ENCODE measurements at regions not wholly inside any gene's neighbourhood (a gene's known extent, or its start where the extent isn't known, plus 50 kb on each side); places are given as distances from the start of the nearest gene placed in this dataset.

DNA sequence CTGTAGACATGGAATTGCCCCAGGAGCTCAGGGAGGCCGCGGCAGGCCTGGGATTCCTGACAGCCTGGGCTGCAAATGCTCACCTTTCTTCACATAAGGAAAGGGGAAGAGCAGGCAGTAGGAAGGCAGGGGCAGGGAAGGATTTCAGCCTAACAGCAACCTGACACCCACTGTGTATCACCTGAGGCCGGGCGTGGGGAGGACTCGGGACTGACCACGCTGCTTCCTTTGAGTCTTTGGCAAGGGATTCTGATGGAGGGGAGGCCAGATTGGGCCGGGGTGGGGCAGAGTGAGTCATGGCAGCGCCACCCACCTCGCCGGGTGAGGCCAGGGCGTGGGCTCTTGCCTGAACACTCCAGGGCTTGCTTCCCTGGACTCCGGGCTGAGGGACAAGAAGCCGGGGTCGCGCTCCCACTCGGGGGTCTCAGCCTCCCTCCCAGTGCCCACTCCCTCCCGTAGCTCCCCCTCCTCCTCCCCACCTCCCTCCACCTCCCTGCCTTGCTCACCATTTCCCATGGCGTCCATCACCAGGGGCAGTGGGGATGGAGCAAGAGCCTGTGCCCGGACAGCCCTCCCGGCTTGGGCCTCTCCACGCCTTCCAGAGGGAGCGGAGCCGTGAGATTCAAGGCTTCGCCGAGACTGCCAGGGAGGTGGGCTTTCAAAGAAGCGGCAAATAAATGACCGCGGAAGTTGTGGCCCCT lies 247.9 kb upstream of the RTL1 start:
- DNase-seq, result no peak

DNA sequence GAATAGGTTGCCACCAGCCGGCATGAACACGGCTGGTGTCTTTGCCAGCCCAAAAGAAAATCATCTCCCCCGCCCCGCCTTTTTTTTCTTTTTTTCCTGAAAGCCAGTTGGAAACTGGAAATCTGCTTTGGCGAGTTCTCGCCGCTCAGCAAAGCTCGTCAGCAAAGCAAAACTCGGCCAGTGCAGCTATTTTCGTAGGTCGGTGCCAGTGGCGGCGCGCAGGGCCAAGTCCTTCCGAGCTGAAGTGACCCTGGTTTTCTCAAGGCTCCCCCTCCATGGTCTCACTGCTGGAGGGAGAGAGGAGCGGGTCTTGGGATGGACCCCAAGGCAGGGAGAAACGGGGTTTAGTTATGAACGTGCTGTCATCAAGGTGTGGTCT lies 248.4 kb upstream of the RTL1 start:
- DNase-seq, result no peak

DNA sequence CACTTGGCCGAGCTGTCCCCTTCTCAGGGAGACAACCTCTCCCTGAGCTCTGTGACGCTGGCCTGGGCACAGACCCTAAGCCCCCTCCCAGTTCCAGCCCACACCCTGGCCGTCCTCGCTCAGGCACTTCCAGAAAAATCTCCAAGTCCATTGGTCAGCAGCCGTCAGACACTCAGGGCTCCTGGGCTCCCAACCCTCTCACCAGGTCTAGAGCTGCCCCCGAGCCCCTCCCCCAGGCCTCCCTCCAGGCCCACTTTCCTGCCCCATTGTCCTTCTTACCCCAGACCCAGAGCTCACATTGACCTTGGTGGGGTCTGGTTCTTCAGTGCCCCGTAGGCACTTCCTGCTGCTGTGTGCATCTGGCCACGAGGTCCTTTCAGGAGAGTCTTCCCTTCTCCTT lies 249.3 kb upstream of the RTL1 start:
- no peak for DNase-seq

DNA sequence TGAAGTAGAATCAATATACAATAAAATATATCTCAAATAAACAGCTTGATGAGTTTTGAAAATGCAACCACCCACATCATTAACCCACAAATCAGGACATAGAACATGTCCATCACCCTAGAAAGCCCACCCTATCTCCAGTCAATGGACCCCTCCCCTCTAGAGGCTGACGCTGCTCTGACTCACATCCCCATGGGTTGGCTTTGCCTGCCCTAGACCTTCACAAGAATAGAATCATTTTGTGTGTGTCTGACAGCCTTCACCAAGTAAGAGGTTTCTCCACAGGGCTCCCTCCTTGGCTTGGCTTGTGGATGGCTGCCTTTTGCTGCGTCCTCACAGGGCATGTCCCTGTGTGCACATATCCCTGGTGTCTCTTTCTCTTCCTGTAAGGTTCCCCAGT lies 250.2 kb upstream of the RTL1 start:
- DNase-seq, result no peak

DNA sequence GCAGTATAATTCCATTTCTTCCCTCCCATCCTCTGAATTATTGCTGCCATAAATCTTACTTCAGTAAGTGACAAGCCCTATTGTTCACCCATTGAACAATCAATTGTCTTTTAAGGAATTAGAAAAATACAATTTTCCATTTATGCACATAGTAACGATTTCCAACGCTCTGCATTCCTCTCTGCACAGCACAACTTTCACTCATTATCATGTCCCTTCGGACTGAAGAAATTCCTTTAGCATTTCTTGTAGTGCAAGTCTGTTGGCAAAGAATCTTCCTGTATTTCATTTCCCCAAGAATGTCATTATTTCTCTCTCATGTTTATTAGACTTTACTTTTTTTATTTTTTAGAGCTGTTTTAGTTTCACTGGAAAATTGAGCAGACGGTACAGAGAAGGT lies 252.1 kb upstream of the RTL1 start:
- DNase-seq, result no peak

DNA sequence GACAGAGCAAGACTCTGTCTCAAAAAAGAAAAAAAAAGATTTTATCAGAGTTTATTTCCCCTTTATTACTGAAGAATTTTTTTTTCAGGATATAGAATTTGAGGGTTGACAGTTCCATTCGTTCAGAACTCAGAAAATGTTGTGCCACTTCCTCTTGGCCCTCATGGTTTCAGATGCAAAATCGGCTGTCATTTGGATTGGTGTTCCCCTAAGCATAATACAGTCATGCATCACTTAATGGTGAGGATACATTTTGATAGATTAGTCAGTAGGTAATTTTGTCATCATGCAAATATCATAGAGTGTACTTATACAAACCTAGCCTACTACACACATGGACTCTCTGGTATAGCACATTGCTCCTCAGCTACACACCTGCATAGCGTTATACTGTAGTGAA lies 263.9 kb upstream of the RTL1 start:
- DNase-seq, result no peak

DNA sequence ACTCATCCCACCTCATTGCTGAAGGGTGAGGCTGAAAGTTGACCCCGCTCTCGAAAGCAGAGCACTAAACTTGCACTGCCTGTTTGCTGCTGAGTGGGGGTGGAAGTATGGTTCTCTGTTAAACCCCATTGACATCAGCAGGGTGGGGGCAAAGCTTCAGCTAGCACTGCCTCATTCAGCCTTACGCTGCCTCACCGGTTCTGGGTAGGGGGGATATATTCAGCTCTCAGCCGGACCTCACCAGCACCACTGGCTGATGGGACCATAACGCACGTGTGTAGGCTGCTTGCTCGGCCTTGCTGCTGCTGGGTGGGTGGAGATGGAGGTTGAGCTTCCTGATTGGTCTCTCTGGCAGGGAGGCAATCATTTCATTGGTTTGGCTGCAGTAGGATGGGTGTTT lies 265.7 kb upstream of the RTL1 start:
- no peak for DNase-seq

DNA sequence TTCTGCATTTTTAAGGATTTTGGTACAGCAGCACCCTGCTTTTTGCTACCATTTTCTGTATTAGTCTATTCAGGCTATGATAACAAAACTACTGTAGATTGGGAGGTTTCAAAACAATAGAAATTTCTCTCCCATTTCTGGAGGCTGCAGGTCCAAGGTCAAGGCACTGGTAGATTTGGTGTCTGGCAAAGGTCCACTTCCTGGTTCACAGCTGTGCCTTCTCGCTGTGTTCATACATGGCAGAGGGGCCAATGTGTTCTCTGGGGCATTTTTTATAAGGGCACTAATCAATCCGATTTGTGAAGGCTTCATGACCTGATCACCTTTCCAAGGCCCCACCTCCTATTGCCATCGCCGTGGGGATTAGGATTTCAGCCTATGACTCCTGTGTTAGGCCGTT lies 268.1 kb upstream of the RTL1 start:
- DNase-seq, result no peak

DNA sequence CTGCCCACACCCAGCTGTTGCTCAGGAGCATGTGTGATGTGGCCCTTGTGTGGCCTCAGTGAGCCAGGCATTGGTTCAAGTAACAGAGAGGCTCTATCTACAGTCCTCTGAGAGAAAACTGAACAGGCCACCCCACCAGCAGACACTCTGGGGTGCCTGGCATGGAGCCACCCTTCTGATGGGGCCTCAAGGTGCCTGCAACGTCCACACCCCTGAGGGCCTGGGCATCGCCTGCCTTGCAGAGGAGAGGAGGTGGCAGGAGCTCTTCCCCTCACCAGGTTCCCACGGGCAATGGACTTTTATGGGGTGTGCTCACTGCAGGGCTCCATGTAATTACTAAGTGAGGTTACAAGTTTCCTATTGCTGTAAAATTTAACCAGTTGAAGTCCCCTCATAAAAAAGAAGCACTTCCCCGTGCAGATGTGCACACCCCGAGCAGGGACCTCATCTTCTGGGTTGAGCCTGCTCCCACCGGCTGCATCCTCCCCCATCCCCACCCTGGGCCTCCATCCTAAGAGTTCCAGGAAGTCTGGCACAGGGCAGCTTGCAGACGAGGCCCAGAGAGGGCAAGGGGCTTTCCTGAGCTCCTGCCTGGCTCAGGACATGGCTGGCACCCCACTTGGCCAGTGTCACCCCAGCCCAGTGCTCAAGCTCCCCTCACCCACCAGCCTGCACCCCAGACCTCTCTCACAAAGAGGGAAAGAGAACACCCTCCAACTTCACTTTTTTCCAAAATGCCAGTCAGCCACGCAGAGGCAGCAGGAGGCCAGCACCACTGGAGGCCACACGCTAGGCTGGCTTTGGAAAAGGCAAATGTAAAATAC lies 270.4 kb upstream of the RTL1 start:
- no peak for DNase-seq

DNA sequence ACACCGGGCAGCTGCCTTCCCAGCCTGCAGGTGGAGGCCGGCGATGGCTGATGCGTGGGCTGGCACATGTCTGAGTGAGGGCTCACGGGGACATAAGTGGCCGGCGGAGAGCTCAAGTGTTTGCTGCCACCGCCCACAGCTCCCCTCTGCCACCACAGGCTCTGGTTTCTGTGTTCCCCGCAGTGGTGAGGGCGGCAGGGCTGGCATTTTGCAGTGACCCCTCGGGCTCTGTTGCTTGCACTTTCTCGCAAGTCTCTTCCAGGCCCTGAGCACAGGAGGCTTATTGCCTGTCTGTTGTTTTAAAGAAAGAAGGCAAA lies 271.0 kb upstream of the RTL1 start:
- DNase-seq, result no peak

DNA sequence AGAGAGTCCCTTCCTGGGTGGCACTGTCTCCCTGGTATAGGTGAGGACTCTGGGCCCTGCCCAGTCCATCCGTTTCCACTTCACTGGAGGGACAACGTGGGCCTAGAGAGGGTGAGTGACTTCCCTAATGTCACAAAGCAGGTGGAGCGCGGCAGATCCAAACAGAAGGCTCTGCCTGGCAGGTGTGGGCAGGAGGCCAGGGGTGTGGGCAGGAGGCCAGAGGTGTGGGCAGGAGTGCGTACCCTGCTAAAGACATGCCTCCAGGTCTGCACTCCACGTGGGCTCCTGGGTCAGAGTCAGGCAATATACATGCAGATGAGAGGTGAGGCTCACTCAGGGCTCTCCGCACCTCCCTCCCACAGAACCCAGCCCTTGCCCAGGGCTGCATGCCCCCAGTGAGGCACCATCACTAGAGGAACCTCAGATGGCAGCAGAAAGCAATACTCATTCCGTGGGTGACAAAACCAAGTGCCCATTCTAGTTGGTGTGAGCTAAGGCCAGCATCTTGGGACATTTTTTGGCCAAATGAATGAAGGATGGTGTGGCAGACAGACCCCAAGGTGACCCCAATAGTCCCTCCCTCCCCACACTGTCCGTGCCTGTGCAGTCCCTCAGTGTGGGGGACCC lies 271.6 kb upstream of the RTL1 start:
- DNase-seq, result no peak

DNA sequence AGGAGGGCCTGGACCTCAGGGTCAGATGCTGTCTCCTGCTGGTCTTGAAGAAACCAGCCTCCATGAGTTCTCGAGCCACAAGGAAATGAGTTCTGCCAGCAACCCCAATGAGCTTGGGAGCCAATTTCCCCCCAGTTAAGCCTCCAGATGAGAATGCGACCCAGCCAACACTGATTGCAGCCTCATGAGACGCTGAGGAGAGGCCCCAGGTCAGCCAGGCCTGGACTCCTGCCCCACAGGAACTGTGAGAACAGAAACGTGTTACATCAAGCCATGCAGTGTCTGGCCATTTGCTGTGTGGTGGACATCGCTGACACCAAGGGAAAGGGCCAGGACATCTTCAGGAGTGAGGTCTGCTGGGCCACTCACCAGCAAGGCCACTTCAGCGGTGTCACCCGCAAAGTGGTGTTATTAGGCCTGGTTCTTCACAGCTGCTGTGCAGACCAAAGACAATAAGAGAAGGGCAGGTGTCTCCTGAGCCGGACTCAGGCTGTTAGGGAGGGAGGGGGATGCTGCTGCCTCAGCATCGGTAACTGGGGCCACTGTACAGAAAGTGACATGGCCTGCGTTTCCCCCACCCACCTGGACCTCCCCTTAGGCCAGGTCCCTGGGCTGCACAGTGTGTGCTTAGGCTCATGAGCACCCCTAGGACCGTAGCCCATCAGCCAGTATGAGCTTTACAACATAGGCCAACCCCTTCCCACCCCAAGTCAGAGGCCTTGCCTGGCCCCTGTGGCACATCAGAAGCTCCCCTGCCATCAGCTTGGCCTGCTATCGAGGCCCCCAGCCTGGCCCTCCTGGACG lies 272.4 kb upstream of the RTL1 start:
- DNase-seq, result no peak

DNA sequence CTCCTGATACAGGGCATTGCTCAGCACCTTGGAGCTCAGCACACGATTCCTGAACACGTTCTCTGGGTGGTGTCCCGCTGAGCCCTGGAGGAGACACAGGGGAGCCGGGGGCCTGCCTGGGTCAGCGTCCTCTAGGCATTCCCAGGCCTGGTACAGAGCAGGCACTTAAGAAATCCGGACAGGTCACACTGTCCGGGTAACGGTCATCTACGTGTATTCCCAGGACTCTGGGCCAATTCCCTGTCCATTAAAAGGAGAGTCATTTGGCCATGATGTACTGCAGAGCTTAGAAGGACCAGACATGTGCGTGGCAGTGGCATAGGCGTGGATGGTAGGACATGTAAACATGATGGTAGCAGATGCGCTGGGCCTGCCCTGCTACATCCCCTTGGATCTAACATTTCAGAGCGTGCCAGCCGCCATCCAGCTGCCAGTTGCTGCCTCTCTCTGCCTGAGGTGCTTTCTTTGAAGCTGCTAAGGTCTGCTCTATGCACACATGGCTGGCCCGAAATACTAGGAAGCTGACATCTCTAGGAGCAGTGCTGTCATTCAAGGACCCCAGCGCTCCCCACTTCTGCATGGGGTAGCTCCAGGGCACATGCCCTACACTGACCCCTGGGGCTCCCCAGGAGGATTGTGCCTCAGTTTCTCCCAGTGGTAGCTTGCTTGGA lies 273.1 kb upstream of the RTL1 start:
- DNase-seq, result no peak

DNA sequence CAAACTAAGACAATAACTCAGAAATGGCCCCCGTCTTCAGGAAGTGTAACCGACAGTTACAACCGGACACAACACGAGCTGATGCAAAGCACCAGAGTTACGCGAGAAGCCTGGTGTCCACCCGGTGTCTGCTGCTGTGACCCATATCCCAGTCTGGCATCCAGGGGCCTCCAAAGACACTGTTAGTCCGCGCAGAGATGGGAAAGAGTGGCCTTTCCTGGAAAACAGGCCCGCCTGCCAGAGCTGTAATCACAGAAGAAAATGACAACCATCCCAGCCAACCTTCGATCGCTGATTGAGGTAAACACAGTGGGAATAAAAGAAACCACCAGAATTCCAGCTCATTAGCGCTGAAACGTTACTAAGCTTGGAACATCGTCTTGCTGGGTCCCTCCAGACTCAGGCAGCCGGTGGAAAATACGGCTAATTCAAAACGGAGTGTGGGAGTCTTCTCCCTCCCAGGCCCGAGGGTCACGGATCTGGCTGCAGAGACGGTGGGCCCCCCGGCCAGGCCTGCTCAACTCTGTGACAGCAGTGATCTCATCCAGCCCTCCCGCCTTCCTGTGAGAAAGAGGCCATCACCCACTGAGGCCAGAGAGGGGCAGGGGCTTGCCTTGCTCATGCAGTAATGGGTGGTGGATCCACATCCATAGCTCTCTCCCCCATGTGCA lies 273.9 kb upstream of the RTL1 start:
- DNase-seq, result no peak

DNA sequence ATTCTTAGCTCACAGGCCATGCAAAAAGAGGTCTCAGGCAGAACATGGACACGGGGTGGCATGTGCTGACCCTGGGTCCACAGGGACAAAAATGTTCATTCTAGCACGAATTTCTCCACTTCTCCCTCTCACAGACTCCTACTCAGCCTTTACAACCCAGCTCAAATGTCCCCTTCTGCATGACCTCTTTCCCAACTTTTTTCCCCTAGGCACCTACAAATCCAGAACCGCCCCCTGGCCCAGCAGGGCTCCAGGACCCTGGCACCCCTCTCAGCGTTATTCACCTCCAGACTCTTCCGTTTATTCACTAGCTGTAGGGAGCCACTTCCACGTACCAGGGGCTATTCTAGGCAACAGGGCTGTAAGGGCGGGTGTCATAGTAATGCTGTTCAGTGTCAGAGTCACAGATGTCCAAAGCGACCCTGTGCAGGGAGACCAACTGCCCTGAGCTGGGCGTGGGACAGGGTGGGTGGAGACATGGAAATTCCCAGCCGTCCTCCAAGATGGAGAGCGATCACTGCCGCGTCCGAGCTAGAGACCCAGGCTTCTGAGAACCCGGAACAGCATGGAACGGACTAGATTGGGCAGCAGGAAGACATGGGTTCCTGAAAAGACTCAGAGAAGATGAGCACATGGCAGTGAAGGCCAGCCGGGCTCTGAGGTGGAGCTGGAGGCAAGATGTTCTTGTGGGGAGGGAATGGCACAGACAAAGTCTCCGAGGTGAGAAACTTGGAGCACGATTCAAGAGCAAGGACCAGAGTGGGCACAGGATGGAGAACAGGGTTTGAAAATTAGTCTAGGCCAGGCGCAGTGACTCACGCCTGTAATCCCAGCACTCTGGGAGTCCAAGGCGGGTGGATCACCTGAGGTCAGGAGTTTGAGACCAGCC lies 274.9 kb upstream of the RTL1 start:
- no peak for DNase-seq

DNA sequence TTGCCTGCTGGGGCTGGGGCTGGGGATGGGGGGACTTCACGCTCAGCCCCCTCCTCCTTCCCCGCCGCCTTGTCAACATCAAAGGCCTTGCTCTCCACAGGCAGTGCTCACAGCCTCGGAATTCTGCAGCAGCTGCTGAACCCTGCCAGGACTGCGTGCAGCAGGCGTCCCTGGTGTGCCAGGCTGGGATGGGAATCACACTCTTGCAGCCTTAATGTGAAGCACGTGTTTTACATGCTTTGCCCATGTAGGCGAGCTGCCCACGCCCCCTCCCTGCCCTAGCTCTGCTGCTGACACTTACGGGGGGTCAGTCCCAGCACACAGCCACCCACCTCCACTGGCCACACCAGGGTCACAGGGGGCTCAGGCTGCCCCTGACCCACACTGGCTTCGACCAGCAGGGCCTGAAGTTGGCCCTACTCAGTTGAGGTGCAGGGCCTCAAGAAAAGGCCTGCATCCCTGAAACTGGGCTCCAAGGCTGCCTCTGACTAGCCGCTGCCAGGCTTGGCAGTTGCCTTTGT lies 276.2 kb upstream of the RTL1 start:
- DNase-seq, result no peak

DNA sequence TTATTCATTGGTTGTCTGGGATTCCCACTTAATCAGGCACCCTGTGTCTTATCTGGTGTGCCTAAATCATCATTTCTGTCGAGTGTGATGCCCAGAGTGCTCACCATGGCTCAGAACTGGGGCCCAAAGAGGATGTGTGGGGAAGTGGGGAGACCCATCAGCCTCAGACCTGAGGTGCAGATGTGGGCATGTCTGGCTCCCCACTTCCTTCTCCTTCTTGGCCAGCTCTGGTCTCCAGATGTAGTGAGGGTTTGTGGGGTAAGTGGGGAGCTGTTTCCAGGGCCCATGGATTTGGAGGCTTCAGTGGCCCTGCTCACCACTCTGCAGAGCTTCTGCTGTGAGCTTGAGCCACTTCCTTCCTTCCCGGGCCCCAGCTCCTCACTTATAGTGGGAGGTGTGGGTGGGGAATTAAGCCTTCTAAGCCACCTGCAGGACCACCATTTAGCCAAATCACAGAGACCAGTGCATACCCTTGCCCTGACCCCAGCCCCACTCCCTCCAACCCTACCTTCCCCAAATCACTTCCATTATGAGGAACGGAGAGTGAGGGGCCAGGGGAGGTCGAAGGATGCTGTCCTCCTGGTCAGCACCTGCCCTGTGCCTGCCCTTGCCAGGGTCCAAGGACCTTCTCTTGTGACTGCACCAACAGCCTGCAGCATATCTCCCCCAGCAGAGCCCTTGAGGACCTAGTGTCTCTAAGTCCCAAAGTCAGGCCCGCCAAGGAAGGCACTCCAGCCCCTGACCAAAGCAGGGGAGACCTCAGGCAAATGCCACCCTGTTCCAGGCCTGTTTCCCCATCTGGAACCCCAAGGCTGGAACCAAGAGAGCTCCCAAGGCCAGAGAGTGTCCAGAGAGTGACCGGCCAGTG lies 278.2 kb upstream of the RTL1 start:
- DNase-seq, result no peak

DNA sequence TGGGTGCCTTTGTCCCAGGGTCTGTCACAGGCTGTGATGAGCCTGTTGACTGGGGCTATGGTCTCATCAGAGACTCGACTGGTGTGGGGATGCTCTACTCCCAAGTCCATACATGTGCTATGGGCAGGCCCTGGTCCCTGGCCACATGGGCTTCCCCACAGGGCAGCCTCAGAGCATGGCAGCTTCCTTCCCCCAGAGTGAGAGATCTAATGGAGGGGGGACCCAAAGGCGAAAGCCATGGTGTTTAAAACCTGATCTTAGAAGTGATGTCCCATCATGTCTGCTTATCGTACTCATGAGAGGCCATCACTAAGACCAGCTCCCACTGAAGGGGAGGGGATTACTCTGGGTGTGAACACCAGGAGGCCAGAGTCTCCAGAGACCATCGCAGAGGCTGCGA lies 279.0 kb upstream of the RTL1 start:
- DNase-seq, result no peak

DNA sequence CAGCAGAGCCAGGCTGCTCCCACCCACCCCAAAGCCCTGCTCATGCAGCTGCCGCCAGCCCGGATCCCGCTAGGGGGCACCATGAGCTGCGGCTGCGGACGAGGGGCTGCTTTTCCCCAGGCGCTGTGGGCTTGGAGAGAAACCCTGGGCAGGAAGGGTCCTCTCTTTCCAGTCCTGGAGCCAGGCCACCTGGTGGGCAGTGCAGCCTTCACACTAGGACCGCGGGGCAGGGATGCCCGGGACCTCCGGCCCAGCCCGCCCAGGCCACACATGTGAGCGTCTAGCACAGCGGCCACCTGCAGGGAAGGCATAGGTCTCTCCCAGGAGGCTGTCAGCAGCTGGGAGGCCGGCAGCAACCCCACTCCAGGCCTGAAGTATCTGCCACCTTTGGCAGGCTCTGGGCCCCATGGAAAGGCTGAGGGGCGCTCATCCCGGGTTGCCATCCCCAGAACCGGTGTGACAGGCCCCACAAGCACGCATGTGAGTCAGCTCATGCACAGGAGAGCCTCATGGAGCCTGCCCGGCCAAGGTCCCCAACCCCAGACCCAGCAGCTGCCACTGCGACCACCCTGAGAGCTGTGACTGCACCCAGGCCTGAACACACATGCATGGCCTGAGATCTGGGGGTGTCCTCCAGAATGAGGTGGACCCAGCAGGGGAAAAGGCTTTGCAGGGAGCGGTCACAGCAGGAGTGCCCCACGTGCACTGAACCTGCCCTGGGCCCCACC lies 280.0 kb upstream of the RTL1 start:
- no peak for DNase-seq

DNA sequence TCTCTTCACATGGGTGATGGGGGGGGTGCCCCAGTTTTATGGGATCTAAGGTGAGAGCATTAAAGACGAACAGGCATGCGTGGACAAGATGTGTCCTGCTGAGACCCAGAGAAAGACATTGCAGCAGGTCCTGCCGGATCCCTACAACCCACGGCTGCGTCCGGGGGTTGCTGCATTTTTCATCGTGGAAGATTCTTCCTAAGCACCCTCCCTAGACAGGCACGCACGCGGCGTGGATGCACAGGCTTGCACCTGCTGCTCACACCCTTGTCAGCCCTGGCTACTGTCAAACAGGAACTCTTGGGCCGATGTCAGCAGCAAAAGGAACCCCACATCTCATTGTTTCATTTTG lies 280.6 kb upstream of the RTL1 start:
- DNase-seq, result no peak

Data from NCI-H524 treated with DMSO at 0.1 percent for 48 hours (cell line).